Mesenchymal stem cell (in vitro differentiated cells and primary cell): ENCODE measurements at regions not wholly inside any gene's neighbourhood (a gene's known extent, or its start where the extent isn't known, plus 50 kb on each side); places are given as distances from the start of the nearest gene placed in this dataset.

ENCODE experiments used
- DNase-seq: peaks from one replicate; pipeline ENCODE4 v3.0.0-alpha.2; 2013
- H2AFZ ChIP-seq: one replicate; pipeline ENCODE4 v1.6.1; 2013; ENCODE audit warnings: low read depth, mild to moderate bottlenecking, control low read depth, inconsistent platforms, low read length, moderate library complexity
- H2AK5ac ChIP-seq: 2 replicates; pipeline ENCODE4 v1.6.1; 2013; ENCODE audit warnings: low read length, moderate library complexity, mild to moderate bottlenecking, inconsistent platforms; ENCODE audit not compliant: severe bottlenecking
- H2BK120ac ChIP-seq: one replicate; pipeline ENCODE4 v1.6.1; 2013; ENCODE audit warnings: low read depth, mild to moderate bottlenecking, inconsistent platforms, low read length, moderate library complexity
- H2BK12ac ChIP-seq, 2 experiments: one replicate each; pipeline ENCODE4 v1.6.1; 2013; ENCODE audit warnings: inconsistent platforms in 2 of 2, low read length in 2 of 2, mild to moderate bottlenecking in 2 of 2, moderate library complexity in 2 of 2, control low read depth in 1 of 2
- H2BK15ac ChIP-seq: one replicate; pipeline ENCODE4 v1.6.1; 2013; ENCODE audit warnings: mild to moderate bottlenecking, low read depth, inconsistent platforms; ENCODE audit not compliant: poor library complexity, severe bottlenecking
- H2BK5ac ChIP-seq: 2 replicates; pipeline ENCODE4 v1.6.1; 2013; ENCODE audit warnings: low read depth, mild to moderate bottlenecking, low read length, control low read depth, inconsistent platforms; ENCODE audit not compliant: poor library complexity, severe bottlenecking
- H3K14ac ChIP-seq, 2 experiments: one replicate each; pipeline ENCODE4 v1.6.1; 2013; ENCODE audit warnings: inconsistent platforms in 2 of 2, low read length in 2 of 2, control low read depth in 1 of 2, mild to moderate bottlenecking in 1 of 2, moderate library complexity in 1 of 2
- H3K18ac ChIP-seq, 2 experiments: one replicate each; pipeline ENCODE4 v1.6.1; 2013; ENCODE audit warnings: inconsistent platforms in 2 of 2, low read length in 2 of 2, control low read depth in 1 of 2, low read depth in 1 of 2, mild to moderate bottlenecking in 1 of 2
- H3K23ac ChIP-seq, 2 experiments: one replicate each; pipeline ENCODE4 v1.6.1; 2013; ENCODE audit warnings: inconsistent platforms in 2 of 2, low read length in 2 of 2, mild to moderate bottlenecking in 2 of 2, moderate library complexity in 2 of 2, control low read depth in 1 of 2
- H3K27ac ChIP-seq: 2 replicates; pipeline ENCODE4 v1.5.1; 2013; ENCODE audit warnings: mild to moderate bottlenecking, moderate library complexity, low read length, control low read depth, inconsistent platforms; ENCODE audit not compliant: poor library complexity, severe bottlenecking
- H3K27me3 ChIP-seq, 2 experiments: 2 replicates each; pipeline versions ENCODE4 v1.6.1 to v1.7.0; 2013; ENCODE audit warnings: low read length in 2 of 2, mild to moderate bottlenecking in 2 of 2, moderate library complexity in 2 of 2, control low read depth in 1 of 2, inconsistent platforms in 1 of 2; ENCODE audit not compliant: control insufficient read depth in 1 of 2, insufficient read depth in 1 of 2
- H3K36me3 ChIP-seq, 2 experiments: 2 replicates each; pipeline versions ENCODE4 v1.6.1 to v1.7.0; 2013; ENCODE audit warnings: low read length in 2 of 2, control low read depth in 1 of 2, inconsistent platforms in 1 of 2, low read depth in 1 of 2, mild to moderate bottlenecking in 1 of 2; ENCODE audit not compliant: insufficient read depth in 2 of 2, control insufficient read depth in 1 of 2
- H3K4ac ChIP-seq, 2 experiments: one replicate each; pipeline ENCODE4 v1.6.1; 2013; ENCODE audit warnings: inconsistent platforms in 2 of 2, low read length in 2 of 2, mild to moderate bottlenecking in 2 of 2, moderate library complexity in 2 of 2, control low read depth in 1 of 2, low read depth in 1 of 2
- H3K4me1 ChIP-seq: 2 replicates; pipeline ENCODE4 v1.6.1; 2013; ENCODE audit warnings: low read depth, low read length, control low read depth; ENCODE audit not compliant: control insufficient read depth, insufficient read depth
- H3K4me2 ChIP-seq: 2 replicates; pipeline ENCODE4 v1.6.1; 2013; ENCODE audit warnings: low read length, mild to moderate bottlenecking, inconsistent platforms; ENCODE audit not compliant: poor library complexity, severe bottlenecking
- H3K4me3 ChIP-seq, 2 experiments: 2 replicates each; pipeline versions ENCODE4 v1.5.1 to v1.7.0; 2013; ENCODE audit warnings: low read length in 2 of 2, mild to moderate bottlenecking in 2 of 2, control low read depth in 1 of 2, low read depth in 1 of 2; ENCODE audit not compliant: insufficient read depth in 1 of 2
- H3K79me1 ChIP-seq: replicated peaks from 2 replicates; pipeline ENCODE4 v1.6.1; 2013; ENCODE audit warnings: mild to moderate bottlenecking, control low read depth, low read length, inconsistent platforms; ENCODE audit not compliant: poor library complexity, severe bottlenecking
- H3K9ac ChIP-seq: 2 replicates; pipeline ENCODE4 v1.7.0; 2013; ENCODE audit warnings: mild to moderate bottlenecking, low read length, moderate library complexity
- H3K9me3 ChIP-seq: 2 replicates; pipeline ENCODE4 v1.7.0; 2013; ENCODE audit warnings: mild to moderate bottlenecking, low read length; ENCODE audit not compliant: control insufficient read depth
- H4K8ac ChIP-seq: one replicate; pipeline ENCODE4 v1.6.1; 2013; ENCODE audit warnings: inconsistent platforms, mild to moderate bottlenecking, low read length, moderate library complexity
- H4K91ac ChIP-seq: one replicate; pipeline ENCODE4 v1.6.1; 2013; ENCODE audit warnings: mild to moderate bottlenecking, low read length, inconsistent platforms
- WGBS: methylation state at CpG from one replicate; pipeline ENCODE4 v1.1.7; 2013; ENCODE audit warnings: mixed read lengths; 5-methylcytosine and 5-hydroxymethylcytosine counted together

GRCh38 chr4:15341733-15342300 lies 86.0 kb upstream of the C1QTNF7 start:
- Histone ChIP-seq H2BK120ac (peak overlapping the region; percentile 4), H3K18ac (peak overlapping the region; percentile 61 to 94), H3K36me3 (no peaks in the 10 kb centered on the region), H3K14ac (peak overlapping the region in 1 of 2 experiments; percentile 84), H3K4me2 (no peak overlapping the region), H4K91ac (peak overlapping the region; percentile 79), H3K9ac (peak overlapping the region; percentile 40), H3K23ac (no peak overlapping the region), H3K27me3 (no peaks in the 10 kb centered on the region), H2AK5ac (peak overlapping the region; percentile 88), H3K4me3 (peak overlapping the region in 1 of 2 experiments; percentile 46), H2BK5ac (peak overlapping the region; percentile 75), H4K8ac (peak overlapping the region; percentile 69), H3K79me1 (no peaks in the 10 kb centered on the region), H3K4ac (peak overlapping the region; percentile 54 to 63), H3K27ac (no peak overlapping the region), H3K4me1 (peaks cover 8% of the 10 kb centered on the region), H2AFZ (no peak overlapping the region), H2BK12ac (peak overlapping the region; percentile 96 to 98), H3K9me3 (no peaks in the 10 kb centered on the region), H2BK15ac (peak overlapping the region; percentile 86)
- DNase-seq, result no peak
- 96% methylated on average over 21 of the region's 21 CpGs for WGBS

- H2AK5ac ChIP-seq, result no peak overlapping the region
- no peak overlapping the region for H3K18ac ChIP-seq
- WGBS, result no CpG with 5 or more reads among the region's 4 CpGs
These were observed 84.8 kb upstream of the C1QTNF7 start for GRCh38 chr4:15343000-15343399.

GRCh38 chr4:15343581-15343980 lies 84.3 kb upstream of the C1QTNF7 start:
- Histone ChIP-seq H3K14ac (no peak overlapping the region), H3K27ac (no peak overlapping the region), H3K4me1 (peaks cover 8% of the 10 kb centered on the region), H3K9ac (no peak overlapping the region), H4K8ac (no peak overlapping the region), H3K27me3 (peaks cover 0 to 11% of the 10 kb centered on the region in 2 experiments), H2AK5ac (no peak overlapping the region), H2BK15ac (no peak overlapping the region), H2BK12ac (no peak overlapping the region), H3K18ac (no peak overlapping the region), H4K91ac (no peak overlapping the region), H3K4me3 (no peak overlapping the region), H3K4ac (no peak overlapping the region), H3K9me3 (no peaks in the 10 kb centered on the region), H3K4me2 (no peak overlapping the region), H2AFZ (no peak overlapping the region), H2BK120ac (no peak overlapping the region), H3K23ac (no peak overlapping the region), H3K79me1 (no peaks in the 10 kb centered on the region), H2BK5ac (no peak overlapping the region), H3K36me3 (no peaks in the 10 kb centered on the region)
- DNase-seq, result no peak
- 15% methylated on average over 1 of the region's 2 CpGs for WGBS

More at GRCh38 chr4:15343000-15343399, 84.8 kb upstream of the C1QTNF7 start:
- Histone ChIP-seq H3K23ac (no peak overlapping the region), H3K4ac (no peak overlapping the region), H3K14ac (no peak overlapping the region), H2BK12ac (no peak overlapping the region), H3K9ac (no peak overlapping the region), H3K79me1 (no peaks in the 10 kb centered on the region), H3K4me2 (no peak overlapping the region), H3K4me3 (no peak overlapping the region), H3K4me1 (peaks cover 8% of the 10 kb centered on the region), H4K8ac (no peak overlapping the region), H3K27ac (no peak overlapping the region), H3K9me3 (no peaks in the 10 kb centered on the region), H3K27me3 (peaks cover 0 to 7% of the 10 kb centered on the region in 2 experiments), H2BK5ac (no peak overlapping the region), H2AFZ (no peak overlapping the region), H2BK15ac (no peak overlapping the region), H2BK120ac (no peak overlapping the region), H4K91ac (no peak overlapping the region), H3K36me3 (no peaks in the 10 kb centered on the region)
- DNase-seq, result no peak

- Histone ChIP-seq H2AK5ac (no peak overlapping the region), H2BK5ac (no peak overlapping the region), H3K27ac (no peak overlapping the region), H3K27me3 (peaks cover 0 to 11% of the 10 kb centered on the region in 2 experiments), H3K14ac (no peak overlapping the region), H3K4me2 (no peak overlapping the region), H4K8ac (no peak overlapping the region), H3K23ac (no peak overlapping the region), H3K4ac (no peak overlapping the region), H3K4me1 (peaks cover 8% of the 10 kb centered on the region), H3K36me3 (no peaks in the 10 kb centered on the region), H3K79me1 (no peaks in the 10 kb centered on the region), H2BK15ac (no peak overlapping the region), H2AFZ (no peak overlapping the region), H2BK12ac (no peak overlapping the region), H3K9ac (no peak overlapping the region), H4K91ac (no peak overlapping the region), H3K18ac (no peak overlapping the region), H3K9me3 (no peaks in the 10 kb centered on the region), H3K4me3 (no peak overlapping the region), H2BK120ac (no peak overlapping the region)
- 14% methylated on average over 2 of the region's 2 CpGs for WGBS
- DNase-seq, result peak; percentile 94
These were observed 83.8 kb upstream of the C1QTNF7 start for GRCh38 chr4:15344041-15344440.
